Endodermal cell (in vitro differentiated cells): ENCODE measurements at regions not wholly inside any gene's neighbourhood (a gene's known extent, or its start where the extent isn't known, plus 50 kb on each side); places are given as distances from the start of the nearest gene placed in this dataset.
"Not testable (repeated sequence)": the region's sequence is repeated elsewhere in the genome, so short reads cannot be mapped to it uniquely, and the experiment has no call there.

Experiments
- DNase-seq: peaks from one replicate; pipeline ENCODE4 v3.0.0-alpha.2; 2017
- H3K27ac ChIP-seq: 2 replicates; pipeline ENCODE4 v1.5.1; 2013; ENCODE audit warnings: mild to moderate bottlenecking, low read depth, low read length, moderate library complexity
- H3K27me3 ChIP-seq: 2 replicates; pipeline ENCODE4 v1.6.1; 2013; ENCODE audit warnings: mild to moderate bottlenecking, low read length, moderate library complexity; ENCODE audit not compliant: insufficient read depth, control insufficient read depth, poor library complexity, severe bottlenecking
- H3K36me3 ChIP-seq: 2 replicates; pipeline ENCODE4 v1.7.0; 2013; ENCODE audit warnings: mild to moderate bottlenecking, low read length, moderate library complexity; ENCODE audit not compliant: control insufficient read depth, insufficient read depth
- H3K4me1 ChIP-seq: one replicate; pipeline ENCODE4 v1.7.0; 2013; ENCODE audit warnings: low read length; ENCODE audit not compliant: control insufficient read depth, insufficient read depth
- H3K4me3 ChIP-seq: 2 replicates; pipeline ENCODE4 v1.5.1; 2013; ENCODE audit warnings: mild to moderate bottlenecking, low read length, moderate library complexity
- H3K9ac ChIP-seq: 2 replicates; pipeline ENCODE4 v1.6.1; 2013; ENCODE audit warnings: mild to moderate bottlenecking, low read length, moderate library complexity; ENCODE audit not compliant: poor library complexity, severe bottlenecking; ENCODE audit errors: extremely low read depth
- H3K9me3 ChIP-seq: 2 replicates; pipeline ENCODE4 v1.6.1; 2013; ENCODE audit warnings: mild to moderate bottlenecking, low read length, moderate library complexity; ENCODE audit not compliant: control insufficient read depth
- H3K27ac Mint-ChIP-seq: 2 replicates; pipeline ENCODE4 v1.8.0; 2020; ENCODE audit warnings: mixed read lengths
- H3K27me3 Mint-ChIP-seq: 2 replicates; pipeline ENCODE4 v1.8.0; 2021; ENCODE audit warnings: mild to moderate bottlenecking, mixed read lengths; ENCODE audit not compliant: insufficient read depth
- H3K36me3 Mint-ChIP-seq: 2 replicates; pipeline ENCODE4 v1.8.0; 2020; ENCODE audit warnings: low read depth, mixed read lengths
- H3K4me1 Mint-ChIP-seq: 2 replicates; pipeline ENCODE4 v1.8.0; 2020; ENCODE audit warnings: mixed read lengths
- H3K4me3 Mint-ChIP-seq: 2 replicates; pipeline ENCODE4 v1.8.0; 2020; ENCODE audit warnings: mild to moderate bottlenecking, moderate library complexity, mixed read lengths
- H3K9me3 Mint-ChIP-seq: 2 replicates; pipeline ENCODE4 v1.8.0; 2020; ENCODE audit warnings: mild to moderate bottlenecking, mixed read lengths
- CTCF ChIP-seq: fragments of 200-600 bp; sonication (generic); conservative IDR thresholded peaks from 2 replicates; pipeline ENCODE4 v1.5.0; 2021; ENCODE audit warnings: antibody characterized with exemption, mild to moderate bottlenecking
- WGBS, 2 experiments: methylation state at CpG; one replicate each; pipeline versions ENCODE4 v1.1.5 to v1.1.7; 2013; ENCODE audit warnings: missing lambda C conversion rate in 2 of 2, mixed read lengths in 1 of 2; ENCODE audit not compliant: insufficient coverage in 1 of 2, insufficient read length in 1 of 2; 5-methylcytosine and 5-hydroxymethylcytosine counted together

- H3K36me3 ChIP-seq, H3K4me3 Mint-ChIP-seq, H3K9me3 Mint-ChIP-seq, DNase-seq, H3K9me3 ChIP-seq, H3K4me1 Mint-ChIP-seq, H3K27me3 ChIP-seq, H3K27ac Mint-ChIP-seq, H3K9ac ChIP-seq, H3K4me1 ChIP-seq, H3K27ac ChIP-seq, H3K36me3 Mint-ChIP-seq, H3K27me3 Mint-ChIP-seq, H3K4me3 ChIP-seq: not testable (repeated sequence)
- TF ChIP-seq CTCF = peak; percentile 60
- 79% methylated on average over 2 of the region's 13 CpGs; no CpG with 5 or more reads in 1 of the 2 experiments for WGBS, 2 experiments
These were observed 110.1 kb downstream of the LAT start for GRCh38 chr16:29094729-29095624.

GRCh38 chr16:29094325-29094724 lies 109.5 kb downstream of the LAT start:
- WGBS, 2 experiments = 76 to 100% methylated on average over 1 to 3 of the region's 3 CpGs

GRCh38 chr16:29089679-29090078 lies 104.8 kb downstream of the LAT start:
- H3K4me1 Mint-ChIP-seq, H3K4me1 ChIP-seq, H3K4me3 Mint-ChIP-seq, H3K36me3 Mint-ChIP-seq, H3K27me3 ChIP-seq, H3K9ac ChIP-seq, H3K27me3 Mint-ChIP-seq, H3K9me3 Mint-ChIP-seq, H3K27ac Mint-ChIP-seq, H3K9me3 ChIP-seq, H3K36me3 ChIP-seq, DNase-seq, H3K4me3 ChIP-seq, H3K27ac ChIP-seq: not testable (repeated sequence)

More at GRCh38 chr16:29094325-29094724, 109.5 kb downstream of the LAT start:
- H3K4me1 ChIP-seq, H3K9me3 ChIP-seq, H3K27me3 Mint-ChIP-seq, H3K27ac ChIP-seq, H3K9me3 Mint-ChIP-seq, H3K36me3 Mint-ChIP-seq, H3K4me3 Mint-ChIP-seq, DNase-seq, H3K27ac Mint-ChIP-seq, H3K9ac ChIP-seq, H3K4me1 Mint-ChIP-seq, H3K4me3 ChIP-seq, H3K27me3 ChIP-seq, H3K36me3 ChIP-seq: not testable (repeated sequence)

GRCh38 chr16:29087673-29088072 lies 102.8 kb downstream of the LAT start:
- not testable (repeated sequence) for H3K9me3 Mint-ChIP-seq, H3K4me3 ChIP-seq, H3K9ac ChIP-seq, H3K36me3 Mint-ChIP-seq, H3K27ac Mint-ChIP-seq, H3K4me1 Mint-ChIP-seq, H3K4me3 Mint-ChIP-seq, H3K9me3 ChIP-seq, H3K4me1 ChIP-seq, H3K27me3 ChIP-seq, H3K27ac ChIP-seq, H3K36me3 ChIP-seq, DNase-seq
- WGBS, 2 experiments = 85 to 96% methylated on average over 2 to 3 of the region's 4 CpGs
- peaks cover 13% of the 10 kb centered on the region for H3K27me3 Mint-ChIP-seq

GRCh38 chr16:29081829-29082639 lies 97.2 kb downstream of the LAT start:
- not testable (repeated sequence) for H3K27ac ChIP-seq, H3K4me1 ChIP-seq, H3K36me3 Mint-ChIP-seq, H3K4me3 ChIP-seq, H3K9me3 Mint-ChIP-seq, H3K9me3 ChIP-seq, H3K9ac ChIP-seq, H3K27ac Mint-ChIP-seq, H3K36me3 ChIP-seq, H3K4me1 Mint-ChIP-seq
- H3K27me3 ChIP-seq = peaks cover 11% of the 10 kb centered on the region
- WGBS, 2 experiments = 13 to 59% methylated on average over 4 to 28 of the region's 74 CpGs
- H3K4me3 Mint-ChIP-seq = peak overlapping the region; percentile 53
- H3K27me3 Mint-ChIP-seq = peaks cover 15% of the 10 kb centered on the region
- peak; percentile 49 for DNase-seq

GRCh38 chr16:29074554-29075402 lies 89.9 kb downstream of the LAT start:
- not testable (repeated sequence) for H3K4me3 ChIP-seq, H3K27me3 ChIP-seq, H3K36me3 Mint-ChIP-seq, H3K4me1 ChIP-seq, H3K9me3 Mint-ChIP-seq, H3K36me3 ChIP-seq, H3K4me1 Mint-ChIP-seq, H3K27ac ChIP-seq, H3K9me3 ChIP-seq, H3K9ac ChIP-seq, H3K27me3 Mint-ChIP-seq
- WGBS, 2 experiments = 91 to 92% methylated on average over 6 to 20 of the region's 38 CpGs
- Mint-ChIP-seq H3K27ac (peak overlapping the region; percentile 44), H3K4me3 (peak overlapping the region; percentile 35)
- DNase-seq = peak; percentile 69
